ENCODE measurements at regions not wholly inside any gene's neighbourhood (a gene's known extent, or its start where the extent isn't known, plus 50 kb on each side); places are given as distances from the start of the nearest gene placed in this dataset.
"Not testable (repeated sequence)": the region's sequence is repeated elsewhere in the genome, so short reads cannot be mapped to it uniquely, and the experiment has no call there.

DNA sequence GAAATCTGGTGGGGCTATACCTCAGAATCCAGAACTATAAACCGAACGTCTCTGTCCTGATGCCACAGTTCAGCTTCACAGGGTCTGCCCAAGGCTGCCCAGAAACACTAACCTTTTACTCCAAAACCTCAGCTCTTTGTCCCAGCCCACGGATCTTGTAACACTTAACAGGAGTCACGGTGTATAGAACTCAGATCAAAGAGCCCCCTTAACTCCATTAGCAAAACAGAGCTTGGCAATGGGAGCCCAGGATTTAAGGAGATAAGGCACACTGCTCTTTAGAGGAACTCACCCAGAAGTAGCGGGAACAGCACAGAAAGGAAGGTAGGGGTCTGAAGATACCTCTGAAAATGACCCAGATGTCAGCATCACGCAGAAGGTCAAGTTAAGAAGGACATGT is 68.8 kb upstream of the SOX14 start:
- TF ChIP-seq, protein P1, sequence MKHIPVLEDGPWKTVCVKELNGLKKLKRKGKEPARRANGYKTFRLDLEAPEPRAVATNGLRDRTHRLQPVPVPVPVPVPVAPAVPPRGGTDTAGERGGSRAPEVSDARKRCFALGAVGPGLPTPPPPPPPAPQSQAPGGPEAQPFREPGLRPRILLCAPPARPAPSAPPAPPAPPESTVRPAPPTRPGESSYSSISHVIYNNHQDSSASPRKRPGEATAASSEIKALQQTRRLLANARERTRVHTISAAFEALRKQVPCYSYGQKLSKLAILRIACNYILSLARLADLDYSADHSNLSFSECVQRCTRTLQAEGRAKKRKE (CRISPR knock-in tag; IDR thresholded peaks at IDR 0.05; ENCODE audit: low read depth) = no peak
- TF ChIP-seq HOXB13 (CRISPR knock-in tag; IDR thresholded peaks at IDR 0.05; ENCODE audit: low read depth) (no peak), KDM5A (IDR thresholded peaks at IDR 0.05) (no peak), KDM1A (IDR thresholded peaks at IDR 0.05; ENCODE audit: low read depth) (no peak), CBX8 (IDR thresholded peaks at IDR 0.05) (no peak), PHF8 (IDR thresholded peaks at IDR 0.05; ENCODE audit: borderline replicate concordance, low read depth) (no peak)
- TF ChIP-seq, protein P2, sequence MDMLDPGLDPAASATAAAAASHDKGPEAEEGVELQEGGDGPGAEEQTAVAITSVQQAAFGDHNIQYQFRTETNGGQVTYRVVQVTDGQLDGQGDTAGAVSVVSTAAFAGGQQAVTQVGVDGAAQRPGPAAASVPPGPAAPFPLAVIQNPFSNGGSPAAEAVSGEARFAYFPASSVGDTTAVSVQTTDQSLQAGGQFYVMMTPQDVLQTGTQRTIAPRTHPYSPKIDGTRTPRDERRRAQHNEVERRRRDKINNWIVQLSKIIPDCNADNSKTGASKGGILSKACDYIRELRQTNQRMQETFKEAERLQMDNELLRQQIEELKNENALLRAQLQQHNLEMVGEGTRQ (IDR thresholded peaks at IDR 0.05) = no peak
- no peak overlapping the region for H3K4me3 ChIP-seq
- H3K9me3 ChIP-seq = no peaks in the 10 kb centered on the region
- ATAC-seq (no peak), DNase-seq (ENCODE audit: low read depth in 1 of 2, low spot score in 1 of 2) (no peak), FAIRE-seq (no peak)
- POLR2A ChIA-PET = no interaction called here
- H3K4me2 ChIP-seq = no peak overlapping the region
- H3K4me1 ChIP-seq = no peaks in the 10 kb centered on the region
- 3% methylated on average over 6 of the region's 6 CpGs for WGBS (ENCODE audit: missing lambda C conversion rate)
- CTCF ChIA-PET = no interaction called here
- H3K27ac ChIP-seq = no peak overlapping the region

DNA sequence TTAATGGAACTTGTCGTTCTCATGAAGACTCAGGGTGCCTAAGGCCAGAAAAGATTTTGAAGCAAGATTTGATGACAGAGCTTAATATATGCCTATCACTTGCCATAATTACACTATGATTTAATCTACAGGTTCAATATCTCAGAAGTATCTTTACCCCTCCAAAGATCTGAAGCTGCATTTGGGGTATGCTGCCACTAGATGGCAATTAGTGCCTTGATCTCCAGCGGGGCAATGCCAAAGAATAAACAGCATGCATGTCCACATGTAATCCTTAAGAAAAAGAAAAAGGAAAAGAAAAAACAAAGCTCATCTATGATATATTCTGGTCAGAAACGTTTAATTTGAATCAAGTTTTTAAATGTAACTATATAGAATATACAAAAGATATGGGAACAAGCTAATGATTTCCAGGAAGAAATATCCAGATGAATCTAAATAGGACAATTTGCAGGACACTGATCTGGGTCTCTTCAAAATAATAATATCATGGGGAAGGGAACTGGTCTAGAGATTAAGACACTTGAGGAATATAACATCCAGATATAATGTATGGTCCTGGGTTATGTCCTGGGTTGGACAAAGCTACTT is 55.0 kb upstream of the SOX14 start:
- TF ChIP-seq, protein P1 (CRISPR knock-in tag; IDR thresholded peaks at IDR 0.05; ENCODE audit: low read depth) = no peak
- TF ChIP-seq RAD21 (conservative IDR thresholded peaks at IDR 0.05 in 1 of 2, IDR thresholded peaks at IDR 0.05 in 1 of 2) = peak in 1 of 2 experiments; percentile 37; a peak in 2 of 5 replicates
- TF ChIP-seq, protein P3, sequence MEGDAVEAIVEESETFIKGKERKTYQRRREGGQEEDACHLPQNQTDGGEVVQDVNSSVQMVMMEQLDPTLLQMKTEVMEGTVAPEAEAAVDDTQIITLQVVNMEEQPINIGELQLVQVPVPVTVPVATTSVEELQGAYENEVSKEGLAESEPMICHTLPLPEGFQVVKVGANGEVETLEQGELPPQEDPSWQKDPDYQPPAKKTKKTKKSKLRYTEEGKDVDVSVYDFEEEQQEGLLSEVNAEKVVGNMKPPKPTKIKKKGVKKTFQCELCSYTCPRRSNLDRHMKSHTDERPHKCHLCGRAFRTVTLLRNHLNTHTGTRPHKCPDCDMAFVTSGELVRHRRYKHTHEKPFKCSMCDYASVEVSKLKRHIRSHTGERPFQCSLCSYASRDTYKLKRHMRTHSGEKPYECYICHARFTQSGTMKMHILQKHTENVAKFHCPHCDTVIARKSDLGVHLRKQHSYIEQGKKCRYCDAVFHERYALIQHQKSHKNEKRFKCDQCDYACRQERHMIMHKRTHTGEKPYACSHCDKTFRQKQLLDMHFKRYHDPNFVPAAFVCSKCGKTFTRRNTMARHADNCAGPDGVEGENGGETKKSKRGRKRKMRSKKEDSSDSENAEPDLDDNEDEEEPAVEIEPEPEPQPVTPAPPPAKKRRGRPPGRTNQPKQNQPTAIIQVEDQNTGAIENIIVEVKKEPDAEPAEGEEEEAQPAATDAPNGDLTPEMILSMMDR (IDR thresholded peaks at IDR 0.05) = peak; percentile 30; the same call in 2 of the 3 replicates
- no peak for TF ChIP-seq HDAC2 (IDR thresholded peaks at IDR 0.05)
- no peak for TF ChIP-seq FOSB (CRISPR knock-in tag; IDR thresholded peaks at IDR 0.05)
- no peak for TF ChIP-seq MAFK (IDR thresholded peaks at IDR 0.05; ENCODE audit: partially characterized antibody)
- no peak for TF ChIP-seq ZSCAN20 (CRISPR knock-in tag; IDR thresholded peaks at IDR 0.05)
- TF ChIP-seq RNF2 (IDR thresholded peaks at IDR 0.05; ENCODE audit: borderline replicate concordance, low read depth) = no peak
- Histone ChIP-seq H3K4me2 (no peak overlapping the region), H3K4me3 (no peak overlapping the region), H3K9me3 (no peaks in the 10 kb centered on the region), H3K4me1 (no peaks in the 10 kb centered on the region), H3K27ac (no peak overlapping the region)
- ATAC-seq = no peak
- no peak for FAIRE-seq
- DNase-seq (ENCODE audit: low read depth in 1 of 2, low spot score in 1 of 2) = peak; percentile 2 to 6
- POLR2A ChIA-PET = no interaction called here
- CTCF ChIA-PET = interaction anchor here (1.0 to 1.6 kb wide), 4 partner anchors 16 to 262 kb away, joined by 3 to 8 read pairs (median 4); no protein-coding TSS in a partner anchor
- WGBS (ENCODE audit: missing lambda C conversion rate) = 0% methylated on average over 3 of the region's 3 CpGs

DNA sequence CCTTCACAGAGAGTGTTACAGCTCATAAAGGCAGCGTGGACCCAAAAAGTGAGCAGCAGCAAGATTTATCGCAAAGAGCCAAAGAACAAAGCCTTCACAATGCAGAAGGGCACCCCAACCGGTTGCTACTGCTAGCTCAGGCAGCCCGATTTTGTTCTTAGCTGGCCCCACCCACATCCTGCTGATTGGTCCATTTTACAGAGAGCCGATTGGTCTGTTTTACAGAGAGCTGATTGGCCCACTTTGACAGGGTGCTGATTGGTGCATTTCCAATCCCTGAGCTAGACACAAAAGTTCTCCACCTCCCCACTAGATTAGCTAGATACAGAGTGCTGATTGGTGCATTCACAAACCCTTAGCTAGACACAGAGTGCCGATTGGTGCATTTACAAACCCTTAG is 50.1 kb upstream of the SOX14 start:
- CTCF ChIA-PET = interaction anchor here (0.5 kb wide), 1 partner anchor 338 kb away, joined by 3 read pairs; no protein-coding TSS in a partner anchor
- DNase-seq (ENCODE audit: low read depth in 1 of 2, low spot score in 1 of 2); H3K4me3 ChIP-seq; FAIRE-seq; H3K4me1 ChIP-seq; H3K4me2 ChIP-seq; H3K9me3 ChIP-seq; H3K27ac ChIP-seq; POLR2A ChIA-PET; ATAC-seq: not testable (repeated sequence)
- WGBS (ENCODE audit: missing lambda C conversion rate) = 19% methylated on average over 5 of the region's 6 CpGs

Small RNA genes in the stretch of these regions (small RNA-seq; reads per million reads assigned to genes)
- gene RNA5SP142 = 0 reads per million in 6 experiments

All from A549 (cell line).